Vagina (tissue), 2 donors: ENCODE measurements at regions not wholly inside any gene's neighbourhood (a gene's known extent, or its start where the extent isn't known, plus 50 kb on each side); places are given as distances from the start of the nearest gene placed in this dataset.

ENCODE experiments used
- CTCF ChIP-seq, 3 experiments: fragments of 450-650 bp in 2 of 3; fragments of 200-600 bp in 1 of 3; sonication (generic) in 1 of 3; IDR thresholded peaks; one replicate each; pipeline ENCODE4 v1.5.1; 2017 to 2019; ENCODE audit warnings: antibody characterized with exemption in 3 of 3, mild to moderate bottlenecking in 2 of 3, moderate library complexity in 2 of 3
- POLR2A ChIP-seq, 2 donors: fragments of 450-650 bp; IDR thresholded peaks; one replicate each; pipeline ENCODE4 v1.6.1; 2017; ENCODE audit warnings: antibody characterized with exemption in 2 of 2, mild to moderate bottlenecking in 2 of 2, moderate library complexity in 2 of 2
- POLR2AphosphoS5 ChIP-seq, 2 donors: sonication (generic); formaldehyde crosslinking; IDR thresholded peaks; one replicate each; pipeline ENCODE4 v1.9.0; 2017; ENCODE audit warnings: antibody characterized with exemption in 2 of 2, mild to moderate bottlenecking in 2 of 2, low read depth in 1 of 2; ENCODE audit not compliant: insufficient read depth in 1 of 2

GRCh38 chr10:78420946-78421735, 387.5 kb downstream of the RPS24 start:
- TF ChIP-seq CTCF (IDR thresholded peaks at IDR 0.05) (no peak), POLR2AphosphoS5 (IDR thresholded peaks at IDR 0.05; ENCODE audit: insufficient read depth in 1 of 2, low read depth in 1 of 2) (no peak), POLR2A (IDR thresholded peaks at IDR 0.05) (no peak)
